ENCODE measurements at regions not wholly inside any gene's neighbourhood (a gene's known extent, or its start where the extent isn't known, plus 50 kb on each side); places are given as distances from the start of the nearest gene placed in this dataset.

DNA sequence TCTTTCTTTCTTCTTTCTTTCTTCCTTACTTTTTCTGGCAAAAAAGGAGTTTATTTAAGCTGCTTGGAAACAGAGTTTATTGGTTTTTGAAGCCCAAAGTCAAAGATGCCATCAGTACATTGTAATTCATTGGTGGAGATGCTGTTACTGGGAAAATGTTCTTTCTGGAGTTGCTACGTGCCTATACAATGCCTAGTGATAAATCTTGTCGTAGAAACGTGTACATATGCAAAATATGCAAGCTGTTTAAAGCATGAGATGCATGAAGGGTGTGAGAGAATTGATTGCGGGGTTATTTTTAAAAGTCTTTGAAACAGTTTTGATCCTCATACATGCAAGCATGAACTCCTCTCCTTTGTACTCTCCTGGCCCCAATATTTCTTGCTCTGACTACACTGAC is 1060.6 kb upstream of the NCAM2 start:
- no peaks in the 10 kb centered on the region for H3K4me1 Mint-ChIP-seq (ENCODE audit: insufficient read depth, unreplicated experiment)
- no peak for DNase-seq (ENCODE audit: unreplicated experiment)
- H3K27me3 Mint-ChIP-seq (ENCODE audit: insufficient read depth, unreplicated experiment), result no peaks in the 10 kb centered on the region
- H3K27ac Mint-ChIP-seq (ENCODE audit: low read depth, unreplicated experiment), result no peak overlapping the region
- H3K4me3 Mint-ChIP-seq (ENCODE audit: unreplicated experiment), result no peak overlapping the region
- intact Hi-C loops (cut with micrococcal nuclease), result no loop called here
- TF ChIP-seq, protein P1, sequence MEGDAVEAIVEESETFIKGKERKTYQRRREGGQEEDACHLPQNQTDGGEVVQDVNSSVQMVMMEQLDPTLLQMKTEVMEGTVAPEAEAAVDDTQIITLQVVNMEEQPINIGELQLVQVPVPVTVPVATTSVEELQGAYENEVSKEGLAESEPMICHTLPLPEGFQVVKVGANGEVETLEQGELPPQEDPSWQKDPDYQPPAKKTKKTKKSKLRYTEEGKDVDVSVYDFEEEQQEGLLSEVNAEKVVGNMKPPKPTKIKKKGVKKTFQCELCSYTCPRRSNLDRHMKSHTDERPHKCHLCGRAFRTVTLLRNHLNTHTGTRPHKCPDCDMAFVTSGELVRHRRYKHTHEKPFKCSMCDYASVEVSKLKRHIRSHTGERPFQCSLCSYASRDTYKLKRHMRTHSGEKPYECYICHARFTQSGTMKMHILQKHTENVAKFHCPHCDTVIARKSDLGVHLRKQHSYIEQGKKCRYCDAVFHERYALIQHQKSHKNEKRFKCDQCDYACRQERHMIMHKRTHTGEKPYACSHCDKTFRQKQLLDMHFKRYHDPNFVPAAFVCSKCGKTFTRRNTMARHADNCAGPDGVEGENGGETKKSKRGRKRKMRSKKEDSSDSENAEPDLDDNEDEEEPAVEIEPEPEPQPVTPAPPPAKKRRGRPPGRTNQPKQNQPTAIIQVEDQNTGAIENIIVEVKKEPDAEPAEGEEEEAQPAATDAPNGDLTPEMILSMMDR (IDR thresholded peaks at IDR 0.05; ENCODE audit: unreplicated experiment), result no peak
- no peaks in the 10 kb centered on the region for H3K9me3 Mint-ChIP-seq (ENCODE audit: unreplicated experiment)
- CTCF ChIA-PET, result no interaction called here
- no peaks in the 10 kb centered on the region for H3K36me3 Mint-ChIP-seq (ENCODE audit: insufficient read depth, unreplicated experiment)
- BruUV-seq (replicated peaks), result no TSS peak
- POLR2A ChIA-PET, result interaction anchor here (0.7 kb wide), 1 partner anchor 332 kb away, joined by 3 read pairs; no protein-coding TSS in a partner anchor

DNA sequence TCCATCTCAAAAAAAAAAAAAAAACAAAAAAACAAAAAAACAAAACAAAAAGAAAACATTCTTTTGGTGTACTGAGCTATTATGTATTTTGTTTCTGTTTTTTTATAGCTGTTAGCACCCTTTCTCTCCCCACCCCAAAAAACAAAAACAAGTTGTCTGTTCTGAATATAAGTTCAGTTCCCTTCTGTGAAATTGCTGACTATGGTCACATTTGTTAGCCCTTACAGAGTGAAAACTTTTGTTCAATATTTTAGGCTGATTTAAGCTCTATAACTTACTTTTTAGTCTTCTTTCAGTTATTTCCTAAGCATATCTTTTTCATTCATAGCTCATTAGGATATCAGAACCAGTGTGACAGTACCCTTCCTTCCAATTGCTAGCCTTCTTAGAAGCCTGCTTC is 1056.6 kb upstream of the NCAM2 start:
- Mint-ChIP-seq H3K27ac (ENCODE audit: low read depth, unreplicated experiment) (no peak overlapping the region), H3K4me3 (ENCODE audit: unreplicated experiment) (no peak overlapping the region), H3K36me3 (ENCODE audit: insufficient read depth, unreplicated experiment) (no peaks in the 10 kb centered on the region), H3K9me3 (ENCODE audit: unreplicated experiment) (peaks cover 7% of the 10 kb centered on the region), H3K4me1 (ENCODE audit: insufficient read depth, unreplicated experiment) (no peaks in the 10 kb centered on the region), H3K27me3 (ENCODE audit: insufficient read depth, unreplicated experiment) (no peaks in the 10 kb centered on the region)
- POLR2A ChIA-PET, result no interaction called here
- BruUV-seq (replicated peaks), result no TSS peak
- TF ChIP-seq, protein P1 (IDR thresholded peaks at IDR 0.05; ENCODE audit: unreplicated experiment), result no peak
- CTCF ChIA-PET, result interaction anchor here (0.5 to 0.6 kb wide), 2 partner anchors 57 to 176 kb away, joined by 3 read pairs; no protein-coding TSS in a partner anchor
- no peak for DNase-seq (ENCODE audit: unreplicated experiment)
- intact Hi-C loops (cut with micrococcal nuclease), result no loop called here

DNA sequence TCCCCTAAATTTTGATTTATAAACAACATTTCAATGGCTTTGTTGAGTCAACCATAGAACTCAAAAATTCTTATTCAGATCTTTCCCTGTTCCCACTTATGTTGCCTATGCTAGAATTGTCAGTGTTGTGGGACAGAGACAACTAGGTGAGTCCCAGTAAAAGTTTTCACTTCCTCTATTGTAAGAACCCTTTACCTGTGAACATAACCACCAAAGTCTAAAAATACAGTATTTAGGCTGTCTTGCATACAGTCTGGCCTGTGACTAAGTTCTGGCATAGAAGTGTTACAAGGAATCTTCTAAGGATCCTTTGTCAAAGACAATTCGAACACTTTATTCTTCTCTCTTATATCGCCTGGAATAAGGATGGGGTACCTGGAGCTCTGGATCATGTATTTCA is 1047.9 kb upstream of the NCAM2 start:
- BruUV-seq (replicated peaks), result no TSS peak

DNA sequence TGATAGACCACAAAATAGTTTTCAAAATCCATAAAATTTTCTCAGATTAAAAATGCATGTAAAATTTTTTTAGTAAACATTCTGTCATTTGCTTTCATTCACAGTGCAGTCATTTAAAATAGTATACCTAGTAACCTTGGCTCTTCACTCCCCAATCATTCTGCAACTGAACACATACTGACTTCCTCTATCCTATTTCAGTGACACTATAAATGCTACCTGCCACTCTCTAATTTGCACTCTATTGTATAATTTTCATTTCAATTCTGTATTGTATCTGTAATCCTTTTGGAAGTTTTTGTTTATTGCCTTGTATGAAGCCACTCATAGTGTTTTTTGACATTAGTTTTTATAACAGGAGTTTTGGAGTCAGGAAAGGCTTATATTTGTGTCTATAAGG is 1029.1 kb upstream of the NCAM2 start:
- Mint-ChIP-seq H3K27me3 (ENCODE audit: insufficient read depth, unreplicated experiment) (no peaks in the 10 kb centered on the region), H3K9me3 (ENCODE audit: unreplicated experiment) (peaks cover 13% of the 10 kb centered on the region), H3K27ac (ENCODE audit: low read depth, unreplicated experiment) (no peak overlapping the region), H3K36me3 (ENCODE audit: insufficient read depth, unreplicated experiment) (no peaks in the 10 kb centered on the region), H3K4me3 (ENCODE audit: unreplicated experiment) (no peak overlapping the region), H3K4me1 (ENCODE audit: insufficient read depth, unreplicated experiment) (no peaks in the 10 kb centered on the region)
- ChIA-PET CTCF (interaction anchor here (0.6 kb wide), 1 partner anchor 1000 kb away, joined by 3 read pairs; no protein-coding TSS in a partner anchor), POLR2A (no interaction called here)
- no peak for DNase-seq (ENCODE audit: unreplicated experiment)
- no TSS peak for BruUV-seq (replicated peaks)
- TF ChIP-seq, protein P1 (IDR thresholded peaks at IDR 0.05; ENCODE audit: unreplicated experiment), result no peak
- intact Hi-C loops (cut with micrococcal nuclease), result no loop called here

More for the DNA sequence above, 1047.9 kb upstream of the NCAM2 start:
- H3K4me1 Mint-ChIP-seq (ENCODE audit: insufficient read depth, unreplicated experiment), result no peaks in the 10 kb centered on the region
- H3K4me3 Mint-ChIP-seq (ENCODE audit: unreplicated experiment), result no peak overlapping the region
- H3K9me3 Mint-ChIP-seq (ENCODE audit: unreplicated experiment), result peaks cover 7% of the 10 kb centered on the region
- CTCF ChIA-PET, result interaction anchor here (0.7 kb wide), 1 partner anchor 587 kb away, joined by 3 read pairs; no protein-coding TSS in a partner anchor
- no peaks in the 10 kb centered on the region for H3K27me3 Mint-ChIP-seq (ENCODE audit: insufficient read depth, unreplicated experiment)
- TF ChIP-seq, protein P1 (IDR thresholded peaks at IDR 0.05; ENCODE audit: unreplicated experiment), result no peak
- POLR2A ChIA-PET, result no interaction called here
- no peak for DNase-seq (ENCODE audit: unreplicated experiment)
- no peak overlapping the region for H3K27ac Mint-ChIP-seq (ENCODE audit: low read depth, unreplicated experiment)
- no peaks in the 10 kb centered on the region for H3K36me3 Mint-ChIP-seq (ENCODE audit: insufficient read depth, unreplicated experiment)
- intact Hi-C loops (cut with micrococcal nuclease), result no loop called here
